Neural cell (in vitro differentiated cells): ENCODE measurements at regions not wholly inside any gene's neighbourhood (a gene's known extent, or its start where the extent isn't known, plus 50 kb on each side); places are given as distances from the start of the nearest gene placed in this dataset.

Experiments
- H2AFZ ChIP-seq: fragments of 200-600, 300-800 bp; sonication (generic), shearing (Covaris generic); 2 replicates; pipeline ENCODE4 v1.6.0; 2014; ENCODE audit warnings: low read depth, mild to moderate bottlenecking, antibody characterized with exemption, low read length, moderate library complexity
- H3F3A ChIP-seq: fragments of 200-600 bp; shearing (Covaris generic); 2 replicates; pipeline ENCODE4 v1.6.1; 2016; ENCODE audit warnings: mild to moderate bottlenecking, moderate library complexity, mixed read lengths, antibody characterized with exemption, low read length; ENCODE audit not compliant: insufficient read depth, poor library complexity, severe bottlenecking
- H3K27ac ChIP-seq: fragments of 200-600, 300-800 bp; sonication (generic), shearing (Covaris generic); 2 replicates; pipeline ENCODE4 v1.5.1; 2014; ENCODE audit warnings: mild to moderate bottlenecking, low read length, moderate library complexity
- H3K27me3 ChIP-seq: fragments of 300-800, 200-600 bp; sonication (generic), shearing (Covaris generic); 2 replicates; pipeline ENCODE4 v1.6.0; 2014; ENCODE audit warnings: mild to moderate bottlenecking, low read depth, low read length, moderate library complexity; ENCODE audit not compliant: insufficient read depth
- H3K36me3 ChIP-seq: fragments of 300-800, 200-600 bp; sonication (generic), shearing (Covaris generic); 2 replicates; pipeline ENCODE4 v1.5.1; 2014; ENCODE audit warnings: mild to moderate bottlenecking, antibody characterized with exemption, low read length, moderate library complexity; ENCODE audit not compliant: insufficient read depth
- H3K4me2 ChIP-seq: fragments of 300-800, 200-600 bp; sonication (generic), shearing (Covaris generic); 2 replicates; pipeline ENCODE4 v1.6.0; 2014; ENCODE audit warnings: mild to moderate bottlenecking, low read length
- H3K4me3 ChIP-seq: fragments of 300-800, 200-600 bp; sonication (generic), shearing (Covaris generic); 2 replicates; pipeline ENCODE4 v1.5.1; 2014; ENCODE audit warnings: mild to moderate bottlenecking, low read length, moderate library complexity
- H3K79me2 ChIP-seq: fragments of 200-600 bp; shearing (Covaris generic); replicated peaks from 2 replicates; pipeline ENCODE4 v1.6.0; 2014; ENCODE audit warnings: mild to moderate bottlenecking, low read length, moderate library complexity; ENCODE audit not compliant: insufficient read depth
- H3K9ac ChIP-seq: fragments of 300-800, 200-600 bp; sonication (generic), shearing (Covaris generic); 2 replicates; pipeline ENCODE4 v1.6.1; 2016; ENCODE audit warnings: mild to moderate bottlenecking, low read length, mixed read lengths
- H3K9me2 ChIP-seq: fragments of 200-600 bp; shearing (Covaris generic); 2 replicates; pipeline ENCODE4 v1.6.1; 2016; ENCODE audit warnings: mild to moderate bottlenecking, low read length, mixed read lengths; ENCODE audit not compliant: insufficient read depth
- H3K9me3 ChIP-seq: fragments of 200-600, 300-800 bp; sonication (generic), shearing (Covaris generic); 2 replicates; pipeline ENCODE4 v1.6.1; 2016; ENCODE audit warnings: mild to moderate bottlenecking, mixed run types, low read length, moderate library complexity, mixed read lengths
- H4K20me1 ChIP-seq: fragments of 200-600 bp; shearing (Covaris generic); 2 replicates; pipeline ENCODE4 v1.6.1; 2016; ENCODE audit warnings: mild to moderate bottlenecking, mixed run types; ENCODE audit not compliant: insufficient read depth
- CTCF ChIP-seq: fragments of 450-650 bp; IDR thresholded peaks from 2 replicates; pipeline ENCODE4 v1.5.1; 2014; ENCODE audit warnings: antibody characterized with exemption, mild to moderate bottlenecking, moderate library complexity; ENCODE audit not compliant: poor library complexity, severe bottlenecking
- EP300 ChIP-seq: fragments of 450-650 bp; conservative IDR thresholded peaks from 2 replicates; pipeline ENCODE4 v1.6.1; 2014; ENCODE audit warnings: antibody characterized with exemption, mild to moderate bottlenecking, moderate library complexity; ENCODE audit not compliant: poor library complexity, severe bottlenecking
- EZH2 ChIP-seq: fragments of 200-600, 300-800 bp; shearing (Covaris generic), sonication (generic); IDR thresholded peaks from 2 replicates; pipeline ENCODE4 v1.6.1; 2014; ENCODE audit warnings: antibody characterized with exemption, low read length, borderline replicate concordance, mild to moderate bottlenecking; ENCODE audit not compliant: insufficient read depth, poor library complexity, severe bottlenecking
- MXI1 ChIP-seq: fragments of 450-650 bp; conservative IDR thresholded peaks from 2 replicates; pipeline ENCODE4 v1.6.1; 2014; ENCODE audit warnings: antibody characterized with exemption, mild to moderate bottlenecking; ENCODE audit not compliant: poor library complexity, severe bottlenecking
- POLR2AphosphoS5 ChIP-seq: IDR thresholded peaks from 2 replicates; pipeline ENCODE4 v1.6.1; 2012
- RAD21 ChIP-seq: fragments of 450-650 bp; conservative IDR thresholded peaks from 2 replicates; pipeline ENCODE4 v1.6.1; 2014; ENCODE audit warnings: antibody characterized with exemption, mild to moderate bottlenecking, moderate library complexity
- REST ChIP-seq: IDR thresholded peaks from 2 replicates; pipeline ENCODE4 v1.6.1; 2012; ENCODE audit warnings: borderline replicate concordance
- SMC3 ChIP-seq: fragments of 450-650 bp; conservative IDR thresholded peaks from 2 replicates; pipeline ENCODE4 v1.6.1; 2014; ENCODE audit warnings: antibody characterized with exemption, mild to moderate bottlenecking, moderate library complexity; ENCODE audit not compliant: poor library complexity
- TAF1 ChIP-seq: IDR thresholded peaks from 2 replicates; pipeline ENCODE4 v1.6.1; 2012; ENCODE audit warnings: low read depth

DNA sequence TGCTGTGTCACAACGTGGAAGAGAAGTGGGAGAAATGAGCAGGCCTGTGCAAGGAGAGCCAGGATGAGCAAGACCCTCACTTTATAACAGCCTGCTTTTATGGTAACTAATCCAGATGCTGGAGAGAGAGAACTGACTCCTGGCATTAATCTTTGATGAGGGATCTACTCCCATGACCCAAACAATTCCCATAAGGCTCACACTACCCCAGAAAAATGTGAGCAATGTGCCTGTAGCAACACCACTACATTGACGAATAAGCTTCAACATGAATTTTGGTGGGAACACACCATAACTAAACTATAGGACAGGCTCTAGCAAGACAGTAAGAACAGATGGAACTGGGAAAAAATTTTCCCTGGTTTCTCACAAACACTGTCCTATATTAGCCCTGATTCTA is 173.6 kb upstream of the PRSS58 start:
- no peak overlapping the region for H3K4me2 ChIP-seq
- H2AFZ ChIP-seq: no peak overlapping the region
- no peaks in the 10 kb centered on the region for H4K20me1 ChIP-seq
- no peaks in the 10 kb centered on the region for H3K9me2 ChIP-seq
- H3K27ac ChIP-seq: no peak overlapping the region
- TF ChIP-seq SMC3 (no peak), EP300 (no peak), CTCF (no peak), POLR2AphosphoS5 (no peak), REST (no peak), MXI1 (no peak), RAD21 (no peak), TAF1 (no peak), EZH2 (no peak)
- H3K9ac ChIP-seq: no peak overlapping the region
- no peak overlapping the region for H3K4me3 ChIP-seq
- no peaks in the 10 kb centered on the region for H3K36me3 ChIP-seq
- H3K9me3 ChIP-seq: no peaks in the 10 kb centered on the region
- no peaks in the 10 kb centered on the region for H3K27me3 ChIP-seq
- no peaks in the 10 kb centered on the region for H3F3A ChIP-seq
- H3K79me2 ChIP-seq: no peaks in the 10 kb centered on the region

- Histone ChIP-seq H3K9me2 (no peaks in the 10 kb centered on the region), H3F3A (no peaks in the 10 kb centered on the region), H3K27ac (no peak overlapping the region), H3K79me2 (no peaks in the 10 kb centered on the region), H3K27me3 (no peaks in the 10 kb centered on the region), H3K36me3 (no peaks in the 10 kb centered on the region), H3K4me3 (no peak overlapping the region), H2AFZ (no peak overlapping the region), H3K9me3 (no peaks in the 10 kb centered on the region), H4K20me1 (no peaks in the 10 kb centered on the region), H3K4me2 (no peak overlapping the region), H3K9ac (no peak overlapping the region)
- TF ChIP-seq MXI1 (no peak), EZH2 (no peak), POLR2AphosphoS5 (no peak), REST (no peak), CTCF (no peak), EP300 (no peak), SMC3 (no peak), TAF1 (no peak), RAD21 (no peak)
Measured at GRCh38 chr7:142428094-142428493, 170.2 kb upstream of the PRSS58 start.
